ENCODE measurements at regions not wholly inside any gene's neighbourhood (a gene's known extent, or its start where the extent isn't known, plus 50 kb on each side); places are given as distances from the start of the nearest gene placed in this dataset.

GRCh38 chr1:194338241-194338948 lies 1152.0 kb upstream of the B3GALT2 start:
- Mint-ChIP-seq H3K27ac (ENCODE audit: unreplicated experiment) (no peak overlapping the region), H3K27me3 (ENCODE audit: insufficient read depth, unreplicated experiment) (no peaks in the 10 kb centered on the region), H3K9me3 (ENCODE audit: unreplicated experiment) (no peaks in the 10 kb centered on the region), H3K36me3 (ENCODE audit: insufficient read depth, unreplicated experiment) (no peaks in the 10 kb centered on the region), H3K4me1 (ENCODE audit: low read depth, unreplicated experiment) (no peaks in the 10 kb centered on the region), H3K4me3 (ENCODE audit: unreplicated experiment) (no peak overlapping the region)
- no peak for TF ChIP-seq CTCF (IDR thresholded peaks at IDR 0.05; ENCODE audit: insufficient read depth in 1 of 2, low read depth in 1 of 2, low read length in 1 of 2, severe bottlenecking in 1 of 2, unreplicated experiment in 1 of 2)
- DNase-seq: no peak
- Histone ChIP-seq H3K9me3 (no peaks in the 10 kb centered on the region; the same call in 1 of the 2 replicates), H3K4me3 (ENCODE audit: low read depth, low read length) (no peak overlapping the region), H3K36me3 (ENCODE audit: control insufficient read depth, insufficient read depth, low read length) (no peaks in the 10 kb centered on the region), H3K4me1 (no peaks in the 10 kb centered on the region), H3K27me3 (replicated peaks; ENCODE audit: control insufficient read depth, insufficient read depth, low read length) (no peaks in the 10 kb centered on the region)
- ChIA-PET CTCF (no interaction called here), POLR2A (no interaction called here)
- intact Hi-C loops (cut with micrococcal nuclease; ENCODE audit: unreplicated experiment): no loop called here
- BruUV-seq (replicated peaks): no TSS peak

GRCh38 chr1:194333240-194333639 lies 1146.8 kb upstream of the B3GALT2 start:
- no peak overlapping the region for H3K27ac Mint-ChIP-seq (ENCODE audit: unreplicated experiment)
- H3K36me3 Mint-ChIP-seq (ENCODE audit: insufficient read depth, unreplicated experiment): no peaks in the 10 kb centered on the region
- POLR2A ChIA-PET: no interaction called here
- no peaks in the 10 kb centered on the region for H3K27me3 ChIP-seq (replicated peaks; ENCODE audit: control insufficient read depth, insufficient read depth, low read length)
- TF ChIP-seq CTCF (IDR thresholded peaks at IDR 0.05; ENCODE audit: insufficient read depth in 1 of 2, low read depth in 1 of 2, low read length in 1 of 2, severe bottlenecking in 1 of 2, unreplicated experiment in 1 of 2): no peak
- no peaks in the 10 kb centered on the region for H3K4me1 ChIP-seq
- no peaks in the 10 kb centered on the region for H3K9me3 ChIP-seq
- no peaks in the 10 kb centered on the region for H3K27me3 Mint-ChIP-seq (ENCODE audit: insufficient read depth, unreplicated experiment)
- no peaks in the 10 kb centered on the region for H3K36me3 ChIP-seq (ENCODE audit: control insufficient read depth, insufficient read depth, low read length)
- intact Hi-C loops (cut with micrococcal nuclease; ENCODE audit: unreplicated experiment): no loop called here
- H3K9me3 Mint-ChIP-seq (ENCODE audit: unreplicated experiment): no peaks in the 10 kb centered on the region
- DNase-seq: no peak
- no peaks in the 10 kb centered on the region for H3K4me1 Mint-ChIP-seq (ENCODE audit: low read depth, unreplicated experiment)
- no peak overlapping the region for H3K4me3 ChIP-seq (ENCODE audit: low read depth, low read length)
- no TSS peak for BruUV-seq (replicated peaks)
- no peak overlapping the region for H3K4me3 Mint-ChIP-seq (ENCODE audit: unreplicated experiment)
- CTCF ChIA-PET: no interaction called here

GRCh38 chr1:194331758-194332157 lies 1145.3 kb upstream of the B3GALT2 start:
- Mint-ChIP-seq H3K27me3 (ENCODE audit: insufficient read depth, unreplicated experiment) (no peaks in the 10 kb centered on the region), H3K36me3 (ENCODE audit: insufficient read depth, unreplicated experiment) (no peaks in the 10 kb centered on the region), H3K4me3 (ENCODE audit: unreplicated experiment) (no peak overlapping the region), H3K4me1 (ENCODE audit: low read depth, unreplicated experiment) (no peaks in the 10 kb centered on the region), H3K27ac (ENCODE audit: unreplicated experiment) (no peak overlapping the region), H3K9me3 (ENCODE audit: unreplicated experiment) (no peaks in the 10 kb centered on the region)
- Histone ChIP-seq H3K36me3 (ENCODE audit: control insufficient read depth, insufficient read depth, low read length) (no peaks in the 10 kb centered on the region), H3K4me3 (ENCODE audit: low read depth, low read length) (no peak overlapping the region), H3K4me1 (no peaks in the 10 kb centered on the region), H3K27me3 (replicated peaks; ENCODE audit: control insufficient read depth, insufficient read depth, low read length) (no peaks in the 10 kb centered on the region), H3K9me3 (no peaks in the 10 kb centered on the region)
- CTCF ChIA-PET: no interaction called here
- TF ChIP-seq CTCF (IDR thresholded peaks at IDR 0.05; ENCODE audit: insufficient read depth in 1 of 2, low read depth in 1 of 2, low read length in 1 of 2, severe bottlenecking in 1 of 2, unreplicated experiment in 1 of 2): no peak
- intact Hi-C loops (cut with micrococcal nuclease; ENCODE audit: unreplicated experiment): no loop called here
- POLR2A ChIA-PET: no interaction called here
- DNase-seq: no peak
- BruUV-seq (replicated peaks): no TSS peak
